Keratinocyte (primary cell): ENCODE measurements at regions not wholly inside any gene's neighbourhood (a gene's known extent, or its start where the extent isn't known, plus 50 kb on each side); places are given as distances from the start of the nearest gene placed in this dataset.

ENCODE experiments used
- CTCF ChIP-seq, 3 experiments: IDR thresholded peaks in 1 of 3; conservative IDR thresholded peaks in 1 of 3; optimal IDR thresholded peaks in 1 of 3; 2 replicates in 2 of 3; 3 replicates in 1 of 3; pipeline versions ENCODE3 to v1.5.1; 2011; ENCODE audit warnings: low read length in 3 of 3, mild to moderate bottlenecking in 3 of 3, moderate library complexity in 2 of 3, control low read depth in 1 of 3, inconsistent platforms in 1 of 3; ENCODE audit not compliant: insufficient read depth in 2 of 3; ENCODE audit errors: extremely low read depth in 1 of 3
- EZH2 ChIP-seq: IDR thresholded peaks from one replicate; pipeline ENCODE4 v1.6.1; 2012; ENCODE audit warnings: inconsistent platforms, mild to moderate bottlenecking, low read length, moderate library complexity

GRCh38 chr18:2186967-2187366 lies 384.3 kb downstream of the METTL4 start:
- TF ChIP-seq CTCF (optimal IDR thresholded peaks at IDR 0.05 in 1 of 3, IDR thresholded peaks at IDR 0.05 in 1 of 3, conservative IDR thresholded peaks at IDR 0.05 in 1 of 3; ENCODE audit: extremely low read depth in 1 of 3, insufficient read depth in 2 of 3, low read length in 3 of 3): no peak
- no peak for TF ChIP-seq EZH2
